Uterus (tissue), 2 donors: ENCODE measurements at regions not wholly inside any gene's neighbourhood (a gene's known extent, or its start where the extent isn't known, plus 50 kb on each side); places are given as distances from the start of the nearest gene placed in this dataset.

Experiments
- POLR2A ChIP-seq, 2 donors: fragments of 450-650 bp; IDR thresholded peaks; one replicate each; pipeline ENCODE4 v1.6.1; 2016; ENCODE audit warnings: antibody characterized with exemption in 2 of 2, mild to moderate bottlenecking in 1 of 2, moderate library complexity in 1 of 2
- TF ChIP-seq, protein P1 (sequence below), 4 experiments: fragments of 200-600 bp in 2 of 4; fragments of 450-650 bp in 2 of 4; sonication (generic) in 2 of 4; IDR thresholded peaks; one replicate each; pipeline ENCODE4 v1.5.1; 2016 to 2019; ENCODE audit warnings: antibody characterized with exemption in 4 of 4, mild to moderate bottlenecking in 2 of 4, moderate library complexity in 1 of 4

DNA sequence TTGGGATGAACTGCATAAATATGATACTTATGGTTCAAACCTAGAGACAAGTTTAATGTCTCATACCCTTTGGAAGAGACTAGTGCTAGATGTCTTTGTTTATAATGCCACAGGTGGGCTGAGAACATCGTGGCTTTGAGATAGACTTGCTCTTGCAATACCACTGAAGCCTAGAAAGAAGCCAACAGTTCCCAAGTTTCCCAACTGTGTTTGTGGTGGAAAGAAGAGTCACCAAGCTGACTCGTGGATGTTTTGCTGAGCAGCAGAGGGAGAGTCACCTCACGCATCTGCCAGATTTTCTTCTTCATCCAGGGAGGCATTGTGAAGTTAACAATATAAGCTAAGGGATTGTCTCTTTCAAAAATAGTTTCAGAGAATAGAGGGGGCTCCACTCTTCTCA lies 1076.2 kb downstream of the C4orf33 start:
- TF ChIP-seq POLR2A (IDR thresholded peaks at IDR 0.05), result no peak
- TF ChIP-seq, protein P1, sequence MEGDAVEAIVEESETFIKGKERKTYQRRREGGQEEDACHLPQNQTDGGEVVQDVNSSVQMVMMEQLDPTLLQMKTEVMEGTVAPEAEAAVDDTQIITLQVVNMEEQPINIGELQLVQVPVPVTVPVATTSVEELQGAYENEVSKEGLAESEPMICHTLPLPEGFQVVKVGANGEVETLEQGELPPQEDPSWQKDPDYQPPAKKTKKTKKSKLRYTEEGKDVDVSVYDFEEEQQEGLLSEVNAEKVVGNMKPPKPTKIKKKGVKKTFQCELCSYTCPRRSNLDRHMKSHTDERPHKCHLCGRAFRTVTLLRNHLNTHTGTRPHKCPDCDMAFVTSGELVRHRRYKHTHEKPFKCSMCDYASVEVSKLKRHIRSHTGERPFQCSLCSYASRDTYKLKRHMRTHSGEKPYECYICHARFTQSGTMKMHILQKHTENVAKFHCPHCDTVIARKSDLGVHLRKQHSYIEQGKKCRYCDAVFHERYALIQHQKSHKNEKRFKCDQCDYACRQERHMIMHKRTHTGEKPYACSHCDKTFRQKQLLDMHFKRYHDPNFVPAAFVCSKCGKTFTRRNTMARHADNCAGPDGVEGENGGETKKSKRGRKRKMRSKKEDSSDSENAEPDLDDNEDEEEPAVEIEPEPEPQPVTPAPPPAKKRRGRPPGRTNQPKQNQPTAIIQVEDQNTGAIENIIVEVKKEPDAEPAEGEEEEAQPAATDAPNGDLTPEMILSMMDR (IDR thresholded peaks at IDR 0.05), result no peak
